ENCODE measurements at regions not wholly inside any gene's neighbourhood (a gene's known extent, or its start where the extent isn't known, plus 50 kb on each side); places are given as distances from the start of the nearest gene placed in this dataset.

- DNase-seq = peak; percentile 91
Measured at GRCh38 chr7:47724335-47724982, 142.5 kb upstream of the TNS3 start.

DNA sequence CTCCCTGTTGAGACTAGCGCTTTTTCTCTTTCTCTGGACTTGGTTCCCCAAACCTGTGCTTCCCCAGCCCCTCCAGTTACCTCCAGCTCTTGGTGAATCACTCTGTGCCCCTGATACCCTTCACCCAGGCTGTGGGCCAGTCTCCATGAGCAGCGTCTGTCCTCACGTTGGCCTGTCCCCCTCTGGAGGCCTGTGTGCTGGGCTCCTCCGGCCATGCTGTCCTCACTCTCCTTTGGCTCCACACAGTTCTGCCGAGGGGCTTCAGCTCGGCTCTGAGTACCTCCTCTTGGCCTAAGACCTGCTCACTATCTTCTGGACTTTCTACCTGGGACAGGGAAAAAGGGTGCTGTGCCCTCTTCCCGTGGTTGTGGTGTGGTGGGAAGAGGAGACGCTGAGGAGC, 140.2 kb upstream of the TNS3 start:
- no peak for DNase-seq

GRCh38 chr7:47721670-47722069, 139.8 kb upstream of the TNS3 start:
- no peak for DNase-seq

GRCh38 chr7:47720907-47721244, 139.0 kb upstream of the TNS3 start:
- no peak for DNase-seq

- DNase-seq = peak; percentile 31
Measured at GRCh38 chr7:47720141-47720906, 138.4 kb upstream of the TNS3 start.

DNA sequence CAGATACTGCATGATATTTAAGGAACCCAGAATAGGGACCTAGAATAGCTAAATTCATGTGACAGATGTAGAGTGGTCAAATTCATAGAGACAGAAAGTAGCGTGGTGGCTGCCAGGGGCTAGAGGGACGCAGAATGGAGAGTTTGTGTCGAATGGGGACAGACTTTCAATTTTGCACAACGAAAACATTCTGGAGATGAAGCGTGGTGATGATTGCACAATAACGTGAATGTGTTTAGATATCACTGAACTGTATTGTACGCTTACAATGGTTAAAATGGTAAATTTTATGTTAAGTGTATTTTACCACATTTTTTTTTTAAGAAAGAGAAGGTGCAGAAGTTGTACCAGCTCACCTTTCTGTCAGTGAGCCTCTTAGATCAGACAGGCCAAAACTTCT, 137.8 kb upstream of the TNS3 start:
- DNase-seq = no peak

GRCh38 chr7:47715631-47716068, 133.7 kb upstream of the TNS3 start:
- DNase-seq = no peak

DNA sequence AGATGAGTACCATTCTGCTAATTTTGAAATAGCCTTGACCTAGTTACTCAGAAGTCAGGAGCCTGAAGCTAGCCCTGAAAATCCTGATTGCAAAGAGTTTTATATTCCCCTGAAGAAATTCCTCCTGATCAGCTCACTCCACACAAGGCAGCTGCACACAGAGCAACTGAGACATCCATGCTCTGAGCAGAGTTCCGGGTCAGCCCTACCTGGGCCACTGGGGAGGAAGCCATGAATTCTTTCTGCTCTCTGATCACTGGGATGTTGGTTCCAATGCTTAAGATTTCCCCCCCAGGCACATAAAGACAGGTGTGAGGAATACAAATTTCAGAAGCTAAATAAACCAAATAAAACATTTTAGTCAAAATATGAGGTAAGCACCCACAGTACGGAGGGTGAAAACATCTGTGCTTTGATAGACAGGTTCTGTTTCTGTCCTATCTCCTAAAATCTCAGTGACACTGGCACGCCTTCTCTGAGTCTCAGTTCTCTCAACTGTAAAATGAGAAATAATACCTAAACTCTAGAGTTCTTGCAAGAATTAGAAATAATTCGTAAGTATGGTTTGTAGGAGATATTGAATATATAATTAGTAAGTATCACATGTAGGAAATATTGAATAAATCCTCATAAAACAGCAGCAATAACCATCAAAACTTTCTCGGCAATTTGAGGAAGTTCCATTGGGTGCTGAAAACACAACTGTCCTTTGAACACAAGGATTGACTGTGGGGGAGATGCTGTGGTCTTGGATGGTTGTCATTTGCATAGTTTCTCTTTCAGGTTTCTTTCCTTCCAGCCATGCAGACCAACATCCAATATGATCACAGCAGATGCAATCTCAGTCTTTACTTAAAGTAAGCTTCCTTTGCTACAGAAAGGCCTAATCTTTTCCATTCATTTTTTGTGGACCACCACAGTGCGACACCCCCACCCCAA, 133.0 kb upstream of the TNS3 start:
- DNase-seq = no peak

DNA sequence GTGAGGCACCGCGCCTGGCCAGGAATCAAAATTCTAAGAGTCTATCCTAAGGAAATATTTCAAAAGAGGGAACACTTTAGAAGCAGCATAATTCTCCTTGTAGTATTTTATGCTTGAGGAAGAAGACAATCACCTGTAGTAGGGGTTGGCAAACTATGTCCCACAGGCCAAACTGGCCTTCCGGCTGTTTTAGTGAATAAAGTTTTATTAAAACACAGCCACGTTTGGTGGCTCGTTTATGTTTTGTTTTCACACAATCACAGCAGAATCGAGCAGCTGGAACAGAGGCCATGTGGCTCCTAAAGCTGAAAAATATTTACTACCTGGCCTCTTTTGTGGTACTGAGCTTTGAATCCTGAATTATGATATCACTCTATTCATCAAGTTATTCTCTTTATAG, 131.7 kb upstream of the TNS3 start:
- DNase-seq = no peak

- no peak for DNase-seq
Measured at GRCh38 chr7:47712416-47712815, 130.5 kb upstream of the TNS3 start.

DNA sequence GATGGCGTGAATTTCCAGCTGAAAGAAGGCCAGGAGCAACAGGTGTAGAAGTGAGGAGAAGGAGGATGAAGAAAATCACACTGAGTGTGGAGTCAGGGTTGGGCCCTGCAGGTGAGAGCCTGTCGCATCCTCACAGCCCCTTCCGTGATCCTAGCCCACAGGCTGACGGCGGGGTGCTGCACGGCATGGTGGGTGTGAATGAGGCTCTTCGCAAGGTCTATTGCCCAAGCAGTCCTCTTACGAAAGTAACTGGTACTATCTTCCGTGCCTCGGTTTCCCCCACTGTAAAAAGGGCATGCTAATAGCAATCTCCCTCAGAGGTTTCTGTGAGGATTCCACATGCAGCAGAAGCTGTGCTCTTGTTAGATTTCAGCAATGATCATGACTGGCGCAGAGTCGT, 129.9 kb upstream of the TNS3 start:
- no peak for DNase-seq

- DNase-seq = no peak
Measured at GRCh38 chr7:47710201-47710935, 128.5 kb upstream of the TNS3 start.

DNA sequence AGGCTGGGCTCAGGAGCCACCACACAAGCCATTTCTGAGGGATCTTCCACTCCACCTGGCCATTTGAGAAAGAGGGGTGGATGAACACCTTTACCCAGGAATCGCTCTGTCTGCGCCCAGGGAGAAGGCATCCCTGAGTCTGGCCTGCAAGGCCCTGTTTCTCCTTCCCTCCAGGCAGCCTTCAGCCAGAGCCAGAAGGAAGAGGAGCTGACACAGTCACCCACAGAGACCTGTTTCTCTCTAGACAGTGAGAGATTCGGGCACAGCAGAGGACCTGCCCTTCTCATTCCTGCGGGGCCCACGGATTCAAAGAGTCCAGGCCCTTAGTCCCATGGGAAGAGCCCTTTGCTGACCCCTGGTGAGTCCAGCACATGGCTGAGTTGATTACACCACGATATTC, 127.5 kb upstream of the TNS3 start:
- no peak for DNase-seq

- DNase-seq = no peak
Measured at GRCh38 chr7:47709051-47709450, 127.1 kb upstream of the TNS3 start.

DNA sequence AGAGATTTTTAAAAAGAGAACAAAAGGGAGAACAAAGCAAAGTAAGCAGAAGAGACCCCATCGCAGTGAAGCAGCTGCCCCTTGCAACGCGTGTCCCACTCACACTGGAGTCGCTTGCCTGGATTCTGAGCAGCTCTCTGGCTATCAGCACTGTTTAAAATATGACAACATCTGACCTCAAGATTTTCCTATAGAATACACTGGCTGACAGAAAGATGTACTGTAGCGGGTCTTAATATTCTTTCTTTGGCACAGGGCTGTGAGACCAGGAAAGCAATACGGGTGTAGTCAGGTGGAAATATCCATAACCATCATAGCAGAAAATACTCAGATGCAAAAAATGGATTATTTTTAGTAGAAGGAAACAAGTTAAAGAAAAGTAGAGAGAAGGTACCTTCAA, 125.7 kb upstream of the TNS3 start:
- DNase-seq = no peak

DNA sequence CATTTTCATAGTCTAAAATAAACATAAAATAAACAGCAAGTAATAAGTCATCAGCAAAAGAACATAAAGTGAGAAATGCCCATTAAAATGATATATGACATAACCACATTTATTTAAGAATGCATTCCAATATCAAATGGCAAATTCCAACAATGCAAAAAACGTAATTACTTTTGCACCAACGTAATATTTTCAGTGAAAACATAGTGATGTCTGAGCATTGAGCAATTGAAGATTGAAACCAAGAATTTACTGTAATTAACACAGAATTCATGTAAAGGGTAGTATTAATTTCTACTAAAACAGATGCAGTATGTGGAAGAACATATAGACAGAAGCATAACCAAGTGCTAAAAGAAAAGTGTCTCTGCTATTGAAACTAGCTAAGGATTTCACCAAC, 123.0 kb upstream of the TNS3 start:
- peak; percentile 52 for DNase-seq

- no peak for DNase-seq
Measured at GRCh38 chr7:47702080-47702479, 120.2 kb upstream of the TNS3 start.

GRCh38 chr7:47698386-47698785, 116.5 kb upstream of the TNS3 start:
- no peak for DNase-seq

DNA sequence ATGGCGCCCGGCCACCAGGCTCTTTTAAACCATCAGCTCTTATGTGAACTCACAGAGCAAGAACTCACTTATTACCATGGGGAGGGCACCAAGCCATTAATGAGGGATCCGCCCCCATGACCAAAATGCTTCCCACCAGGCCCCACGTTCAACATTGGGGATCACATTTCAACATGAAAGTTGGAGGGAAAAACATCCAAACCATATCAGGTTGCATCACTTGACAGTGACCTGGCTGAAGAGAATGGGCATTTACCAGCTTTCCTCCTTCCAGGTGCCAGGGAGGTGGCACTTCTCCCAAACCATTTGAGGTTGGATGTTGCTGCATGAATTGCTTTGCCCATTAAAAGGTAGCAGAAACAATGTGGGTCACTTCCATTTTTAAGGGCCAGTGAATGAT, 115.6 kb upstream of the TNS3 start:
- DNase-seq = no peak

DNA sequence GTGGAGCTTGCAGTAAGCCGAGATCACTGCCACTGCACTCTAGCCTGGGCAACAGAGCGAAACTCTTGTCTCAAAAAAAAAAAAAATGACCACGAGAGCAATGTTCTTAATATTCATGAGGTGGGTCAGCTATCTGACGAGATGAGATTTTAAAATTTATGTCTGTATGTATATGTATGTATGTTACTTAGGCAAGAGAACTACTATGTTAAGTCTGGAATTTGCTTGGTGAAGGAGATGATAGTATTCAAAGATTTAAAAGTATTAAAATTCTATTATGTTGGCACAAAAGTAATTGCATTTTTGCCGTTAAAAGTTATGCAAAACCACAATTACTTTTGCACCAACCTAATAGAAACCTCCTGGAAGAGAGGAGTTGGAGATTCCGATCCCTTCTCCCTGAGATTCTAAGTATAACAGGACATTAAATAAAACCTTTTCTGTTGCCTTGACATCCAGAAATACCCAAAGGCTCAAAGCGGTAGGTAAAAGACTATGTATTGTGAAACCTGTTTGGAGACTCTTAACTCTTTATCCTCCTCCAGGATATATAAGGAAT, 114.3 kb upstream of the TNS3 start:
- peak; percentile 52 for DNase-seq

GRCh38 chr7:47693216-47693615, 111.3 kb upstream of the TNS3 start:
- peak; percentile 59 for DNase-seq

GRCh38 chr7:47691988-47692387, 110.1 kb upstream of the TNS3 start:
- DNase-seq = no peak

Measured in fibroblast of skin of abdomen (primary cell).